SK-N-SH (cell line): ENCODE measurements at regions not wholly inside any gene's neighbourhood (a gene's known extent, or its start where the extent isn't known, plus 50 kb on each side); places are given as distances from the start of the nearest gene placed in this dataset.

Source experiments
- CTCF ChIA-PET: fragments of 300-600, 350-600 bp; formaldehyde crosslinking; extraction: SDS; loops from one replicate; lab custom pipeline; 2021; lab: Yijun Ruan, JAX
- POLR2A ChIA-PET: fragments of 350-600 bp; sonication (Branson Sonifier 250); formaldehyde crosslinking; extraction: SDS; loops from one replicate; lab custom pipeline; 2020; ENCODE audit warnings: antibody characterized with exemption, inconsistent platforms; lab: Yijun Ruan, JAX
- DNase-seq: peaks from one replicate; pipeline ENCODE4 v3.0.0; 2012
- H2AFZ ChIP-seq: fragments of 200-600 bp; sonication (generic); 2 replicates; pipeline ENCODE4 v1.8.1; 2016; ENCODE audit warnings: antibody characterized with exemption, mild to moderate bottlenecking, low read depth
- H3F3A ChIP-seq: fragments of 200-600 bp; sonication (generic); replicated peaks from 2 replicates; pipeline ENCODE3; 2016; ENCODE audit warnings: antibody characterized with exemption, mild to moderate bottlenecking; ENCODE audit not compliant: insufficient read depth
- H3K27ac ChIP-seq, 2 experiments: fragments of 200-500 bp in 1 of 2; fragments of 200-600 bp in 1 of 2; sonication (Bioruptor generic) in 1 of 2; sonication (generic), shearing (Covaris generic) in 1 of 2; 2 replicates each; pipeline versions ENCODE4 v1.5.1 to v1.6.1; 2014 to 2016; ENCODE audit warnings: low read depth in 2 of 2, inconsistent platforms in 1 of 2, low read length in 1 of 2, mild to moderate bottlenecking in 1 of 2, mixed read lengths in 1 of 2
- H3K27me3 ChIP-seq: fragments of 200-600 bp; sonication (generic), shearing (Covaris generic); 2 replicates; pipeline ENCODE4 v1.6.1; 2016; ENCODE audit warnings: mixed run types; ENCODE audit not compliant: insufficient read depth
- H3K36me3 ChIP-seq, 2 experiments: fragments of 200-500 bp in 1 of 2; fragments of 200-600 bp in 1 of 2; sonication (Bioruptor generic) in 1 of 2; sonication (generic) in 1 of 2; replicated peaks in 1 of 2; 2 replicates each; pipeline versions ENCODE3 to v1.5.1; 2014 to 2016; ENCODE audit warnings: low read length in 1 of 2, mild to moderate bottlenecking in 1 of 2; ENCODE audit not compliant: insufficient read depth in 2 of 2, control insufficient read depth in 1 of 2
- H3K4me1 ChIP-seq, 2 experiments: fragments of 200-500 bp in 1 of 2; fragments of 200-600 bp in 1 of 2; sonication (Bioruptor generic) in 1 of 2; sonication (generic), shearing (Covaris generic) in 1 of 2; 2 replicates each; pipeline versions ENCODE4 v1.5.1 to v1.6.1; 2014 to 2016; ENCODE audit warnings: low read depth in 1 of 2, low read length in 1 of 2, mixed run types in 1 of 2; ENCODE audit not compliant: insufficient read depth in 2 of 2, control insufficient read depth in 1 of 2
- H3K4me2 ChIP-seq: fragments of 200-600 bp; sonication (generic), shearing (Covaris generic); 2 replicates; pipeline ENCODE4 v1.6.1; 2017; ENCODE audit warnings: mixed run types
- H3K4me3 ChIP-seq, 2 experiments: fragments of 200-500 bp in 1 of 2; fragments of 200-600 bp in 1 of 2; sonication (Bioruptor generic) in 1 of 2; sonication (generic), shearing (Covaris generic) in 1 of 2; 2 replicates each; pipeline versions ENCODE4 v1.5.1 to v1.8.1; 2014 to 2016; ENCODE audit warnings: low read depth in 2 of 2, inconsistent platforms in 1 of 2, low read length in 1 of 2, mild to moderate bottlenecking in 1 of 2, mixed read lengths in 1 of 2, moderate library complexity in 1 of 2
- H3K79me2 ChIP-seq: fragments of 200-600 bp; sonication (generic); 2 replicates; pipeline ENCODE4 v1.8.1; 2017; ENCODE audit warnings: mild to moderate bottlenecking; ENCODE audit not compliant: insufficient read depth
- H3K9ac ChIP-seq: fragments of 200-600 bp; sonication (generic); 2 replicates; pipeline ENCODE4 v1.6.1; 2017; ENCODE audit warnings: mixed run types
- H3K9me2 ChIP-seq: fragments of 200-600 bp; sonication (generic); 2 replicates; pipeline ENCODE4 v1.6.1; 2017; ENCODE audit warnings: mixed run types
- H3K9me3 ChIP-seq: fragments of 200-600 bp; sonication (generic); 2 replicates; pipeline ENCODE4 v1.6.1; 2017; ENCODE audit warnings: mixed run types, mild to moderate bottlenecking, moderate library complexity
- H4K20me1 ChIP-seq: fragments of 200-600 bp; sonication (generic); 2 replicates; pipeline ENCODE4 v1.6.1; 2017; ENCODE audit warnings: mild to moderate bottlenecking, mixed run types; ENCODE audit not compliant: insufficient read depth
- ELF1 ChIP-seq: IDR thresholded peaks from 2 replicates; pipeline ENCODE4 v1.4.0; 2012
- EP300 ChIP-seq, 2 experiments: IDR thresholded peaks; 2 replicates each; pipeline versions ENCODE4 v1.4.0 to v1.6.1; 2012; ENCODE audit warnings: borderline replicate concordance in 1 of 2, low read depth in 1 of 2, low read length in 1 of 2
- EZH2phosphoT487 ChIP-seq: fragments of 200-600 bp; sonication (generic); IDR thresholded peaks from 2 replicates; pipeline ENCODE4 v1.6.1; 2017; ENCODE audit warnings: low read depth, mixed run types, mild to moderate bottlenecking, antibody characterized with exemption, moderate library complexity, borderline replicate concordance
- FOXJ3 ChIP-seq: sonication (generic); formaldehyde crosslinking; IDR thresholded peaks from 2 replicates; pipeline ENCODE4 v1.5.1; 2020; ENCODE audit warnings: mild to moderate bottlenecking, missing genetic modification reagents
- GATA2 ChIP-seq: sonication (generic); formaldehyde crosslinking; IDR thresholded peaks from 2 replicates; pipeline ENCODE4 v1.5.0; 2020; ENCODE audit warnings: mild to moderate bottlenecking, missing genetic modification reagents
- IRF3 ChIP-seq: fragments of 150-350 bp; IDR thresholded peaks from 2 replicates; pipeline ENCODE4 v1.6.1; 2016; ENCODE audit warnings: mild to moderate bottlenecking, low read depth, low read length
- MXI1 ChIP-seq: IDR thresholded peaks from 2 replicates; pipeline ENCODE4 v1.6.1; 2012; ENCODE audit warnings: mild to moderate bottlenecking, low read depth, low read length, improper control_type of control experiment
- RAD21 ChIP-seq: IDR thresholded peaks from 2 replicates; pipeline ENCODE4 v1.6.1; 2012; ENCODE audit warnings: mild to moderate bottlenecking, low read length
- REST ChIP-seq: IDR thresholded peaks from 2 replicates; pipeline ENCODE4 v1.6.1; 2012; ENCODE audit warnings: mild to moderate bottlenecking, low read depth, low read length, moderate library complexity
- SMC3 ChIP-seq: IDR thresholded peaks from 2 replicates; pipeline ENCODE4 v1.6.1; 2012; ENCODE audit warnings: low read depth, low read length, improper control_type of control experiment
- TAF1 ChIP-seq: IDR thresholded peaks from 2 replicates; pipeline ENCODE4 v1.6.1; 2012; ENCODE audit warnings: low read depth, mild to moderate bottlenecking, low read length, moderate library complexity, borderline replicate concordance
- USF1 ChIP-seq: IDR thresholded peaks from 2 replicates; pipeline ENCODE4 v1.4.0; 2012; ENCODE audit warnings: low read depth, borderline replicate concordance
- WGBS: methylation state at CpG from one replicate; pipeline ENCODE4 v1.1.6; 2017; ENCODE audit warnings: low lambda C conversion rate; 5-methylcytosine and 5-hydroxymethylcytosine counted together

- TF ChIP-seq EP300 (IDR thresholded peaks at IDR 0.05; ENCODE audit: borderline replicate concordance in 1 of 2, low read depth in 1 of 2, low read length in 1 of 2) = peak in 1 of 2 experiments; percentile 99; a peak in 2 of 4 replicates
- TF ChIP-seq FOXJ3 (CRISPR knock-in tag) = peak; percentile 89
- no peak for TF ChIP-seq SMC3
- TF ChIP-seq IRF3 = no peak
- TF ChIP-seq RAD21 = peak; percentile 22; the same call in 1 of the 2 replicates
- peak; percentile 63; the same call in 1 of the 2 replicates for TF ChIP-seq MXI1
- no peak for TF ChIP-seq ELF1
- no peak for TF ChIP-seq TAF1
- no peak for TF ChIP-seq EZH2phosphoT487
- no peak for TF ChIP-seq USF1
- no peak for TF ChIP-seq REST
- peak; percentile 94 for TF ChIP-seq GATA2 (CRISPR knock-in tag)
Observed at GRCh38 chr1:239870194-239870593, 221.5 kb upstream of the FMN2 start (continued).

- H3K4me2 ChIP-seq = no peak overlapping the region
- CTCF ChIA-PET = interaction anchor here (1.7 to 1.8 kb wide), 2 partner anchors 24 to 25 kb away, joined by 5 to 6 read pairs; no protein-coding TSS in a partner anchor
Observed at GRCh38 chr1:239872626-239873025, 219.1 kb upstream of the FMN2 start.

More at GRCh38 chr1:239872626-239873025, 219.1 kb upstream of the FMN2 start:
- Histone ChIP-seq H3K27me3 (no peaks in the 10 kb centered on the region), H3K27ac (peak overlapping the region in 1 of 2 experiments; percentile 99; a peak in 2 of 4 replicates), H3K79me2 (no peaks in the 10 kb centered on the region), H3K4me1 (peaks cover 0 to 49% of the 10 kb centered on the region in 2 experiments; a peak in 2 of 4 replicates)
- 0 out of 4 replicates have a peak, but pooled peaks of 1 of the 2 experiments have one; percentile 6 for TF ChIP-seq EP300 (IDR thresholded peaks at IDR 0.05; ENCODE audit: borderline replicate concordance in 1 of 2, low read depth in 1 of 2, low read length in 1 of 2)
- no peak for TF ChIP-seq REST
- TF ChIP-seq, all 33 proteins: peak for 1
- no peak for DNase-seq
- Histone ChIP-seq H4K20me1 (no peaks in the 10 kb centered on the region), H3K9me2 (no peaks in the 10 kb centered on the region), H3K9ac (no peak overlapping the region), H3K36me3 (no peaks in the 10 kb centered on the region), H3K9me3 (no peaks in the 10 kb centered on the region), H2AFZ (no peak overlapping the region), H3K4me3 (no peak overlapping the region), H3F3A (no peaks in the 10 kb centered on the region)
- 34% methylated on average over 2 of the region's 2 CpGs for WGBS
- POLR2A ChIA-PET = no interaction called here
